A673 (cell line): ENCODE measurements at regions not wholly inside any gene's neighbourhood (a gene's known extent, or its start where the extent isn't known, plus 50 kb on each side); places are given as distances from the start of the nearest gene placed in this dataset.
A peak's percentile ranks its signal among the peaks of the same experiment; 100 is the strongest.

Source experiments
- BruUV-seq: library from RNA; stranded (reverse); fragments of 400-500 nt; replicated peaks from 2 replicates; lab custom pipeline; 2021; lab: Mats Ljungman, UMichigan
- CTCF ChIA-PET: fragments of 300-600 bp; sonication (Branson Sonifier 250); formaldehyde crosslinking; loops from one replicate; lab custom pipeline; 2022; ENCODE audit warnings: antibody characterized with exemption; lab: Charles Lee
- POLR2A ChIA-PET: fragments of 300-600 bp; sonication (Branson Sonifier 250); formaldehyde crosslinking; loops from one replicate; lab custom pipeline; 2022; ENCODE audit warnings: antibody characterized with exemption; ENCODE audit not compliant: low non-redundant PET; lab: Charles Lee
- DNase-seq: peaks from one replicate; pipeline ENCODE4 v3.0.0-alpha.2; 2015; ENCODE audit warnings: low spot score
- H3K27ac ChIP-seq: fragments of 200-600 bp; sonication (generic); 2 replicates; pipeline ENCODE4 v1.5.1; 2016; ENCODE audit warnings: mixed run types, low read depth, mild to moderate bottlenecking, mixed read lengths, antibody characterized with exemption, low read length; ENCODE audit not compliant: poor library complexity, severe bottlenecking
- H3K27me3 ChIP-seq: fragments of 200-600 bp; sonication (generic); replicated peaks from 2 replicates; pipeline ENCODE4 v1.6.1; 2017; ENCODE audit warnings: mixed run types, low read depth, mild to moderate bottlenecking, mixed read lengths, antibody characterized with exemption, low read length; ENCODE audit not compliant: insufficient read depth, poor library complexity
- H3K36me3 ChIP-seq: fragments of 200-600 bp; sonication (generic); 2 replicates; pipeline ENCODE4 v1.6.1; 2016; ENCODE audit warnings: mixed run types, mild to moderate bottlenecking, mixed read lengths, antibody characterized with exemption, low read length; ENCODE audit not compliant: insufficient read depth, poor library complexity, severe bottlenecking
- H3K4me1 ChIP-seq: fragments of 200-600 bp; sonication (generic); 2 replicates; pipeline ENCODE4 v1.6.1; 2017; ENCODE audit warnings: mixed run types, mild to moderate bottlenecking, mixed read lengths, antibody characterized with exemption, low read length; ENCODE audit not compliant: insufficient read depth, poor library complexity, severe bottlenecking
- H3K4me3 ChIP-seq: fragments of 200-600 bp; sonication (generic); 2 replicates; pipeline ENCODE4 v1.5.1; 2016; ENCODE audit warnings: low read depth, mixed run types, mild to moderate bottlenecking, mixed read lengths, low read length; ENCODE audit not compliant: poor library complexity, severe bottlenecking
- H3K9me3 ChIP-seq: fragments of 200-600 bp; sonication (generic); 2 replicates; pipeline ENCODE4 v1.6.1; 2016; ENCODE audit warnings: mixed run types, low read depth, mild to moderate bottlenecking, mixed read lengths, antibody characterized with exemption, low read length; ENCODE audit not compliant: poor library complexity, severe bottlenecking
- EZH2 ChIP-seq: fragments of 200-600 bp; sonication (generic); IDR thresholded peaks from 2 replicates; pipeline ENCODE4 v1.6.1; 2017; ENCODE audit warnings: borderline replicate concordance, low read depth, mild to moderate bottlenecking, mixed read lengths, antibody characterized with exemption, low read length; ENCODE audit not compliant: poor library complexity, severe bottlenecking
- intact Hi-C: fragments of 100-400 bp; cut with micrococcal nuclease; formaldehyde crosslinking; loops from one replicate; pipeline ENCODE4 v1.10.0; 2022; ENCODE audit not compliant: unreplicated experiment
- TF ChIP-seq, protein P1 (sequence below): fragments of 300-800, 200-600 bp; sonication (generic); conservative IDR thresholded peaks from 2 replicates; pipeline ENCODE4 v1.5.1; 2017; ENCODE audit warnings: low read depth, mild to moderate bottlenecking, antibody characterized with exemption, low read length, moderate library complexity, mixed read lengths

DNA sequence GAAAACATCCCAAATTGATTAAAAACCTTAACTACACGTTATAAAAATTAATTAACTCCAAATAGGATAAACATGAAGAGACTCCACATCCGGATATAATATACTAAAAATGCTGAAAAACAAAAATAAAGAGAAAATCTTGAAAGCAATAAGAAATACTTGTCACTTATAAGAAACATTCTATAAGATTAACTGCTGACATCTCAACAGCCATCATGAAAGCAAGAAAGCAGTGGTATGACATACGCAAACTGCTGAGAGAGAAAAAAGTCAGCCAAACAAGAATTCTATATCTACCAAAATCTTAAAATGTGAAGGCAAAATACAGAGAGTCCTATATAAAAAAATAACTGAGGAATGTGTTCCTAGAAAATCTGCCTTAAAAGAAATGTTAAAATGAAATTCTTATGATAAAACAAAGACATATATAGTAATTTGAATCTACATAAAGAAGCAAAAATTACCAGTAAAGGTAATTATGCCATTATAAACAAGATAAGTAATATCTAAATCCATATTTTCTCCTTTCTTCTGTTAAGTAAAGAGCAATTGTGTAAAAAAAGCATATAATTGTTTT is 1851.1 kb downstream of the PCDH9 start:
- DNase-seq, result peak; percentile 11
- no TSS peak for BruUV-seq

DNA sequence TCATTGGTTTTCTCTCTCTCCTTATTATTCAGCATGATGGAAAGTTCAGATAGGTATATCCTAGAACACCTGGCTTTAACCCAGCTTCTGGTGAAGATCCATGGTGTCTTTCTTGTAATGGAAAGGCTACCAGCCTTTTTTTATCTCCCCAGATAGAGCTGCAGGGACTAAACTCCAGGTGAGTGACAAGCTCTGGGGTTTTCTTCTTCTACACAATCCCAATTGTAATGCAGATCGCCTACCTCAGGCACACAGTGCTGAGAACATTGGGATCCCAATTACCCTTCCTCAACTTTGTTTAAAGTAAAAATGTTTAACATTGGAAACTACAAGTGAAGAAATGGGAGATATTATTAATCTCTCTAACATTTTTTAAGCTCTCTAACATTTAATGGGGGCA is 1851.7 kb downstream of the PCDH9 start:
- DNase-seq, result no peak
- intact Hi-C loops, result no loop called here

More for the DNA sequence above, 1851.1 kb downstream of the PCDH9 start:
- no peaks in the 10 kb centered on the region for H3K36me3 ChIP-seq
- no peak overlapping the region for H3K4me3 ChIP-seq
- H3K27ac ChIP-seq, result no peak overlapping the region
- TF ChIP-seq EZH2, result no peak
- TF ChIP-seq, protein P1, sequence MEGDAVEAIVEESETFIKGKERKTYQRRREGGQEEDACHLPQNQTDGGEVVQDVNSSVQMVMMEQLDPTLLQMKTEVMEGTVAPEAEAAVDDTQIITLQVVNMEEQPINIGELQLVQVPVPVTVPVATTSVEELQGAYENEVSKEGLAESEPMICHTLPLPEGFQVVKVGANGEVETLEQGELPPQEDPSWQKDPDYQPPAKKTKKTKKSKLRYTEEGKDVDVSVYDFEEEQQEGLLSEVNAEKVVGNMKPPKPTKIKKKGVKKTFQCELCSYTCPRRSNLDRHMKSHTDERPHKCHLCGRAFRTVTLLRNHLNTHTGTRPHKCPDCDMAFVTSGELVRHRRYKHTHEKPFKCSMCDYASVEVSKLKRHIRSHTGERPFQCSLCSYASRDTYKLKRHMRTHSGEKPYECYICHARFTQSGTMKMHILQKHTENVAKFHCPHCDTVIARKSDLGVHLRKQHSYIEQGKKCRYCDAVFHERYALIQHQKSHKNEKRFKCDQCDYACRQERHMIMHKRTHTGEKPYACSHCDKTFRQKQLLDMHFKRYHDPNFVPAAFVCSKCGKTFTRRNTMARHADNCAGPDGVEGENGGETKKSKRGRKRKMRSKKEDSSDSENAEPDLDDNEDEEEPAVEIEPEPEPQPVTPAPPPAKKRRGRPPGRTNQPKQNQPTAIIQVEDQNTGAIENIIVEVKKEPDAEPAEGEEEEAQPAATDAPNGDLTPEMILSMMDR, result no peak
- ChIA-PET POLR2A (no interaction called here), CTCF (no interaction called here)
- no peaks in the 10 kb centered on the region for H3K4me1 ChIP-seq
- no peaks in the 10 kb centered on the region for H3K27me3 ChIP-seq
- intact Hi-C loops, result no loop called here
- peaks cover 20% of the 10 kb centered on the region for H3K9me3 ChIP-seq

DNA sequence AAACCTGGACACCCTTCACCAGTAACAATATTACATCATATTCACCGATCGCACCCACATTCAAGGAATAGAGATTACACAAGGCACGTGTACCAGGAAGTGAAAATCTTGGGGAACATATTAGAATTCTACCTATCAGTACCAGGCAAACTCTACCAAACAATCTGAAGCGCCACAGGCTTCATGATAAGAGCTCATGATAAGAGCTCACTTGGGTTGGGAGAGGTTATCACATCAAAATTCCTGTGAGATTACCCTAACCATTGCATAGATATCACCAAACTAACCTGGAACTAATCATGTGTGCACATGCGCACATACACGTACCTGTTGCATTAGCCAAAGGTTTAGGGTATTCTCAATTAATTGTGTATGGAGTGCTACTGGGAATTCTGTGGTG is 1861.3 kb downstream of the PCDH9 start:
- intact Hi-C loops, result no loop called here
- no peak overlapping the region for H3K27ac ChIP-seq
- no peak overlapping the region for H3K4me3 ChIP-seq
- ChIA-PET CTCF (no interaction called here), POLR2A (interaction anchor here (0.7 kb wide), 1 partner anchor 92 kb away, joined by 3 read pairs; no protein-coding TSS in a partner anchor)
- no peaks in the 10 kb centered on the region for H3K4me1 ChIP-seq
- TF ChIP-seq, protein P1, result no peak
- TF ChIP-seq EZH2, result no peak
- no TSS peak for BruUV-seq
- no peaks in the 10 kb centered on the region for H3K36me3 ChIP-seq
- no peaks in the 10 kb centered on the region for H3K27me3 ChIP-seq
- no peaks in the 10 kb centered on the region for H3K9me3 ChIP-seq
- DNase-seq, result no peak

More for the DNA sequence above, 1851.7 kb downstream of the PCDH9 start:
- BruUV-seq, result no TSS peak
- no peak for TF ChIP-seq EZH2
- TF ChIP-seq, protein P1, result no peak
- Histone ChIP-seq H3K4me1 (no peaks in the 10 kb centered on the region), H3K4me3 (no peak overlapping the region), H3K27me3 (no peaks in the 10 kb centered on the region), H3K27ac (no peak overlapping the region), H3K36me3 (no peaks in the 10 kb centered on the region), H3K9me3 (peaks cover 20% of the 10 kb centered on the region)
- ChIA-PET CTCF (no interaction called here), POLR2A (no interaction called here)
